Activated naive CD8-positive, alpha-beta T cell treated with anti-CD3 and anti-CD28 coated beads, Interleukin-2, amount 50 U/mL, for 16 hours (primary cell): ENCODE measurements at regions not wholly inside any gene's neighbourhood (a gene's known extent, or its start where the extent isn't known, plus 50 kb on each side); places are given as distances from the start of the nearest gene placed in this dataset.
A peak's percentile ranks its signal among the peaks of the same experiment; 100 is the strongest.
"Not testable (repeated sequence)": the region's sequence is repeated elsewhere in the genome, so short reads cannot be mapped to it uniquely, and the experiment has no call there.

ENCODE experiments used
- DNase-seq: peaks from one replicate; pipeline ENCODE4 v3.0.0-alpha.2; 2020; ENCODE audit warnings: low read depth, low spot score

DNA sequence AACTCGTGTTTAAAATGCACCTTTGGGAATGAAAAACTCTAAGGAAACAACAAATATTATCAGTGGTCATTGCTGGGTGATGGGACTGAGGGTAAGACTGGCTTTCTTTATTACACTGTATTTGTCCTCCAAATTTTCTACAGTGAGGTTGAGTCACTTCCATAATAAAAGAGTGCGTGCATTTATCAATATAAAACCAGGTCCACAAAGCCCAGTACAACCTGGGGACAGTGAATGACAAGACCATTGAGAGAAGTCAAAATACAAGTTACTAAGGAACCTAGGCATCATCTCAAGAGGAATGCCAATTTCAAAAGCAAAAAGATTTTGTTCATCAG, 76.4 kb downstream of the MAGED4 start:
- no peak for DNase-seq

DNA sequence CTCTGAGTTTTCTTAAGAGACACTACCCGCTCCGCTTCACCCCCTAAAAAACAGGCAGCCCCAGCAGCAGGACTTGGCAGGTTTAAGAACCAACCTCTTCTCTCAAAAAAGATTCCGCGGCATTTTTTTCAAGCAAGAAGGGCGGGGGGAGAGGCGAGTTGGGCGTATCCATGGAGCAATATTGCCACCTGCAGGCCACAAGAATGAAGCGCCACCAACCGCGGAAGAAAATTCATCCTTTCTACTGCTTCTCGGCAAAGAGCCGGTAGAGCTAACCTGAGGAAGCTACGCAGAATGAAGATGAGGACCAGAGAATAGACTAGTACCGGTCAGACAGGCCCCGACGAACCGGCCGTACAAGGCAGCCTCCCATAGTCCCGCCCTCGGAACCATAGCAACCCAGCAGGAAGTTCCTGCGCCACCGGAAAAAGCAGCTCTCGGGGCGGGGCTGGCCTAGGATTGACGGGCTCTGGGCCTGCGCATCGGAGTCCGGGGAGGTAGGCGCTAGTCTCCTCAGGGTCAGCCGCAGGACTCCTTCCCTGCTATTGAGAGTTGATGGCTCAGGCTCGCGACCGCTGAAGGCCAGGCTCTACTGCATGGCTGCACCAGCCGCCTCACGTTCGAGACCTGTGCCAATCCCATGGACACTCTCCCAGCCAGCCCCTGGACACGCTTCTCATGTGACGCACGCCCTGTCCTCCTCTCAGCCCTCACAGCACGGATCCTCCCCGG, 76.9 kb downstream of the MAGED4 start:
- DNase-seq, result peak; percentile 70

- DNase-seq, result no peak
Observed at GRCh38 chrX:52262195-52262546, 77.5 kb downstream of the MAGED4 start.

DNA sequence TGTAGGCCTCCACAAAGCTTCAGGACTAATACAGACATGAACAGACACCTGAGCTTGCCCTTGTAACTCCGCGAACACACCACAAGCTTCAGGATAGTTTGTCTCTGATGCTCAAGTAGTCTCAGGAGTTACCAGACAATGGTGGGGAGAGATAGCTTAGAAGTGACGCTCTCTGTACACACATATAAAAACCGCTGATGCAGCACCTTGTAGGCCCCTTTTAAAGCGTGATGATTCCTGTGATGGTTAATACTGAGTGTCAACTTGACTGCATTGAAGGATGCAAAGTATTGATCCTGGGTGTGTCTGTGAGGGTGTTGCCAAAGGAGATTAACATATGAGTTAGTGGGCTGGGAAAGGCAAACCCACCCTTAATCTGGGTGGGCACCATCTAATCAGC, 78.7 kb downstream of the MAGED4 start:
- no peak for DNase-seq

GRCh38 chrX:52265713-52266112, 81.0 kb downstream of the MAGED4 start:
- no peak for DNase-seq

DNA sequence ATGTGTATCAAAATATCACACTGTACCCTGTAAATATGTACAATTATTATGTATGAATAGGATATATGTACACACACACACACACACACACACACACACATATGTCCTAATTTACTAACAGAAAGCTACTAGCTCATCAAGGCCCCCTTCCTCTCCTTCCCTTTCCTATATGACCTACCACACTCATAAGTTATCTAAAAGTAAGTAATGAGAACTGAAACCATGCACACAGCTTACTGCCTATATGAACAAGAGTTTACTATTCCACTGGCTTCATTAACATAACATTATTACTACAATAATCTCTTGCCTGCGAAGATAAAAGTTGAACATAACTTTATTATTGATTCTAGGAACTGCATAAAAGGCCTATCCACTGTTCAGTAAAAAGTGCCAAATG, 83.8 kb downstream of the MAGED4 start:
- not testable (repeated sequence) for DNase-seq

- no peak for DNase-seq
Observed at GRCh38 chrX:52270453-52271116, 85.9 kb downstream of the MAGED4 start.

- no peak for DNase-seq
Observed at GRCh38 chrX:52271206-52271605, 86.5 kb downstream of the MAGED4 start.

GRCh38 chrX:52277666-52278065, 91.2 kb upstream of the XAGE2 start:
- DNase-seq, result no peak

DNA sequence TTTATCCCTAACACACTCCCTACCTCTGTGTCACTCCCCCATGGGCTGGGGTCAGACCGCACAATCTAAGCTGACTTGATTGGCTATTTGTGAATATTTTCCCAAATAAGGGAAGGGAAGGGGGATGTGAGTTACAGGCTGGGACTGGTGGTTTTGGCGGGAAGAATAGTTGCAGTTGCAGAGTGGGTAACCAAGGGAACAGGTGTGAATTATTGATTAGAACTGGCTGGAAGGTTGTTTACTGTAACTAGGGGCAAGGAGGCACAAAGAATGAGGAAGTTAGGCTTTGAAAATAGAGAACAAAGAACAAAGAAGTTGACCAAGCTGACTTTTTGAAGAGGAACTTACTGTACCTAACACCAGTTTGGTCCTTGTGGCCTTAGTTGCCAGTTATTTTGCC, 88.0 kb upstream of the XAGE2 start:
- no peak for DNase-seq

DNA sequence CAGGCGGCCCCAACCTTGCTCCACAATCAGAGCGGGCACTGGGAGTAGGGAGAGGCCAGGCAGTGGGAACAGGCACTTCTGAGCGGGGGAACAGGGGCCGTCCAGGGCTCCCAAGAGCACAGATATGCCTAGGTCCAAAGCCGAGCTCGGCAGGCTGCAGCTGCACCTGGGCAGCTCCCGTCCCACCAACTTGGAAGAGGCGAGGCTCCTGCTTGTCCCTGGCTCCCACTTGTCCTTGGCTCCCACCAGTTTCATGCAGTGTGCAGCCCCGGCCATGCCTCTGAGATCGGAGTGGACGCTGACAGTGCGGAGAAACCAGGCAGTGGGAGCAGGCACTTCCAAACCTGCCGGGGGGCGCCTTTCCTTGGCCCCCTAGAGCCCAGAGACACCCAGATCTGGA, 84.0 kb upstream of the XAGE2 start:
- no peak for DNase-seq

DNA sequence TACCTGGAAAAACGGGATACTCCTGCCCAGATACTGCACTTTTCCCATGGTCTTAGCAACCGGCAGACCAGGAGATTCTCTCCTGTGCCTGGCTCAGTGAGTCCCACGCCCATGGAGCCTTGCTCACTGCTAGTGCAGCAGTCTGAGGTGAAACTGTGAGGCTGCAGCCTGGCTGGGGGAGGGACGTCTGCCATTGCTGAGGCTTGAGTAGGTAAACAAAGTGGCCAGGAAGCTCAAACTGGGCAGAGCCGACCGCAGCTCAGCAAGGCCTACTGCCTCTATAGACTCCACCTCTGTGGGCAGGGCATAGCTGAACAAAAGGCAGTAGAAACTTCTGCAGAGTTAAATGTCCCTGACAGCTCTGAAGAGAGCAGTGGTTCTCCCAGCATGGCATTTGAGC, 69.9 kb upstream of the XAGE2 start:
- DNase-seq, result not testable (repeated sequence)

- not testable (repeated sequence) for DNase-seq
Observed at GRCh38 chrX:52308532-52308931, 60.3 kb upstream of the XAGE2 start.
